ENCODE measurements at regions not wholly inside any gene's neighbourhood (a gene's known extent, or its start where the extent isn't known, plus 50 kb on each side); places are given as distances from the start of the nearest gene placed in this dataset.
"Not testable (repeated sequence)": the region's sequence is repeated elsewhere in the genome, so short reads cannot be mapped to it uniquely, and the experiment has no call there.

DNA sequence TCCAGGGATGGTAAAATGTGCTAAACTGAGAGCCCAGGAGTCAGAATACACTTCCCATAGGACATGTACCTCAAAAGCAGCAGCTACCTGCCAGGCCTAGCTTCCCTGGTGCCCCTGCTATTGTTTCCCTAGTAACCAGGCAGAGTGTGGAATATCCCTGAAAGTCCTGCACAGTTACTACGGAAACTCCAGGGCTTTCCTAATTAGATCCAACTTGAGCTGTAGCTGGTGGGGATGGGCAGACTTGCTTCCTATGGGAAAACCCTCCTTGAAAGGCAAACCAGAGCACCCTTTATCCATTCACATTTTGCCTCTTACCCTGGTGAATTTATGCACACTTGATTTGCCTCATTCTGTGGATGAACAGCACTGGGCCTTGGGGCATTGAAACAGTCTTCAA, 559.9 kb upstream of the PBX1 start:
- DNase-seq (ENCODE audit: low spot score): no peak

DNA sequence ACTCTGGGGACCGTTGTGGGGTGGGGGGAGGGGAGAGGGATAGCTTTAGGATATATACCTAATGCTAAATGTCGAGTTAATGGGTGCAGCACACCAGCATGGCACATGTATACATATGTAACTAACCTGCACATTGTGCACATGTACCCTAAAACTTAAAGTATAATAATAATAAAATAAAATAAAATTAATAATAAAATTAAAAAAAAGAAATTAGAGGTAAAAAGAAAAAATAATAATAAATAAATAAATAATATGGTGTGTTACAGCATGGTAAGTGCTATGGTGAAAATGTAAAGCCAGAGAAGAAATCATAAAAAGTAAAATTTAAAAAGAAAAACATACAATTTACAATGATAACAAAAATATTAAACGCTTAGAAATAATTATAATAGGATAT, 552.8 kb upstream of the PBX1 start:
- not testable (repeated sequence) for DNase-seq (ENCODE audit: low spot score)

DNA sequence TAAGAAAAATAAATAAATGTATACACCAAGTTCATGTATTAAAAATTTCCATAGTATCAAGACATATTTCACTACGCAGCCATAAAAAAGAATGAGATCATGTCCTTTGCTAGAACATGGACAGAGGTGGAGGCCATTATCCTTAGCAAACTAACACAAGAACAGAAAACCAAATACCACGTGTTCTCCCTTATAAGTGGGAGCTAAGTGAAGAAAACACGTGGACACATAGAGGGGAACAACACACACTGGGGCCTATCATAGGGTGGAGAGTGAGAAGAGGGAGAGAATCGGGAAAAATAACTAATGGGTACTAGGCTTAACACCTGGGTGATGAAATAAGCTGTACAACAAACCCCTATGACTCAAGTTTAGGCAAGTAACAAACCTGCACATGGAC, 552.4 kb upstream of the PBX1 start:
- DNase-seq (ENCODE audit: low spot score): no peak

DNA sequence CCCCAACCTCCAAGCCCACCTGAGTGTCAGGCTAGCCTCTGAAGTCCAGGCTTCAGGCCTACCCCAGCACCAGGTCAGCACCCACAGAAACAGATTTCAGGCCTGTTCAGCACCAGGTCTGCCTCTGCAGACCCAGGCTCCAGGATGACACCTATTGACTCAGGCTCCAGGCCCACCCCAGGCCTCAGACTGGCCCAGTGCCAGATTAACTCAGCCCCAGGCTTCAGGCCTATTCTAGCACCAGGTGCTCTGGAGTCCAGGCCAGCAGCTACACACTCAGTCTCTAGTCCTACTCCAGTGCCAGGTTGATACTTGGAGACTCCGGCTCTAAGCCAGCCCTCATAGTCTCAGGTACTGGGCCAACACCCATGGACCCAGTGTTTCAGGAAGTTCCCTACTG, 541.7 kb upstream of the PBX1 start:
- no peak for DNase-seq (ENCODE audit: low spot score)

DNA sequence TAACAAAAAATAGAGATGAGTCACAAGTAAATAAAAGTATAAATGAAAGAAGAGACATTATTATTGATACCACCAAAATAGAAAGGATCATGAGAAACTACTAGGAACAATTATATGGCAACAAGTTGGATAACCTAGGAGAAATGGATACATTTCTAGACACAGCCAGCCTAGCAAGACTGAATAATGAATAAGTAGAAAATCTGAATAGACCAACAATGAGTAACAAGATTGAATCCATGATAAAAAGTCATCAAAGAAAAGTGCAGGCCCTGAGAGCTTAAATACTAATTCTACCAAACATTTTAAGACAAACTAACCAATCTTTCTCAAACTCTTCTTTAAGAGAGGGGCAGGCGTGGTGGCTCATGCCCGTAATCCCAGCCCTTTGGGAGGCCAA, 538.6 kb upstream of the PBX1 start:
- DNase-seq (ENCODE audit: low spot score): no peak

DNA sequence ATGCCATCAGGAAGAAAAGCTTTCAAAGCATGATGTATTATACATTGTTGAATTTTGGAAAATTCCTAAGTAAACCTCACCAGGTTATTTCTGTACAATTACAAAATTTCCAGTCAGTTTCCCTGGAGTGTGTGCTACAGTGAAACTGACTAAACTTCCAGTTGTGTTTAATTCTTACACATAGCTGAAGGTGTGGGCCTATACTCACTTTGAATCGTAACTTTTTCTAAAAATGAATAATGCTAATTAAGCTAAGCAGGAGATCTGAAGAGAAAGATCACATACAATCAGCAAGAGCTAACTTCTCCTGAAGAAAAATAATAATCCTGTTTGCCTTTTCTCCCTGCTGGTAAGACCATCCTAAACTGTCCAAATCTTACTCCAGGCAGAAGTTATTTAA, 537.2 kb upstream of the PBX1 start:
- no peak for DNase-seq (ENCODE audit: low spot score)

DNA sequence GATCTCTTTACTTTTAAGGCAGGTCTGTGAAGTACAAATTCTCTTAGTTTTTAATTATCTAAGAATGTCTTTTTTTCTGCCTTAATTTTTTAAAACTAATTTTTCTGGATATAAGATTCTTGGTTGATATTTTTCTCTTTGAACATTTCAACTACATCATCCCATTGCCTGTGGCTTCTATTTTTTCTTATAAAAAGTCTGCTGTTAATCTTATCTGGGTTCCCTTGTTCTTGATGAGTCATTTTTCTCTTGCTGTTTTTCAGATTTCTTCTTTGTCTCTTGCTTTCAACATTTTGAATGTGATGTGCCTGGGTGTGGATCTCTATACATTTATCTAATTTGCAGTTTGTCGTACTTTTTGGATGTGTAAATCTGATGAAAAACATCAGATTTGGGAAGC, 525.2 kb upstream of the PBX1 start:
- no peak for DNase-seq (ENCODE audit: low spot score)

DNA sequence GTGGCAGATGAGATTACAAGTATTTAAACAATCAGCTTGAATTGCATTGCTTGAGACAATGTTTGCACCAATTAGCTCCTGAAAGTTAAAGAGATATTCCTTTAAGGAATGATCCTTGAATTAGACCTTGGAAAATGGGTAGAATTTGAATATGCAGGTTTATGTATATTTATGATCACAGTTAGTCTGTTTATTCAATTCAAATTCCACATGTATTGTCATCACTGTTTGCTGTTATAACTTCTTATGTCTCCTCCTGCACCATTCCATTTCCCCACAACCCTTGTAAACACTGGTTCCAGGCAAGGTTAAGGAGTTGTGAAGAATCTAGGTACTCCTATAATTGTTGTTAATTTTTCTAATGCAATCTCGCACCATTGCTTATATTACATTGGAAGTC, 518.2 kb upstream of the PBX1 start:
- DNase-seq (ENCODE audit: low spot score): no peak

DNA sequence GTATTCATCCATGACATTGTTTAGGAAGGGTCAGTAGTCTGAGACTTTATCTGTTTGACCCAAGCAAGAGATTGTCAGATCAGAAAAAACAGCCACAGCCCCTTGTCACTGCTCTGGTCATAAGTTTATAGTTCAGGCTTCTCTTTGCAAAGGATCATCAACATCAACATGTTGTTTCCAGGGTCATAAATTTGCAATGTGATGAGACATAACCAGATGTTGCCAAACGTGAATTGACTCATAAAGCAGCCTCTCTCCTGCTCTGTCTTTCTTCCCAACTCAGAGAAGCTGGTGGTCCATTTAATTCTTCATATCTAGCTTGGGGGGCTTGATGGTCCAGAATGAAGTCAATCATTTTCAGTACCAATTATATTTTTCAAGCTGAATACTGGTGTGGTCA, 507.2 kb upstream of the PBX1 start:
- no peak for DNase-seq (ENCODE audit: low spot score)

DNA sequence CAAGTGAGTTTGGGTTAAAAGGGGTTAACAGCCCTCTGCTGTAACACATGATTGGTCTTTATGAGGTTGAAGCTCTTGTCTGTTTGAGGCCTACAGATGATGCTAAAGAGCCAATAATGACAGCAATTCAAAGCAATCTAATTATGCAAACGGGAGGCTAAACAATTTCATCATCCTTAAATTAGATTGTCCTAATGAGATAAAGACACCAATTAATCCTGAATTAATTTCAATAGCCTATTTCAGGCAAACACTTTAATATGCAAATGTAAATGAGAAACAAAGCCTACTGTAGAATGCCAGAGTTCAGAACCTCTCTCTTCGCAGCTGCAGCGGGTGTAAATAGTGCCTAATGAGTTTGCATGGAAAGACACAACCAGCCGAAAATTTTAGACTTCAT, 504.7 kb upstream of the PBX1 start:
- no peak for DNase-seq (ENCODE audit: low spot score)

DNA sequence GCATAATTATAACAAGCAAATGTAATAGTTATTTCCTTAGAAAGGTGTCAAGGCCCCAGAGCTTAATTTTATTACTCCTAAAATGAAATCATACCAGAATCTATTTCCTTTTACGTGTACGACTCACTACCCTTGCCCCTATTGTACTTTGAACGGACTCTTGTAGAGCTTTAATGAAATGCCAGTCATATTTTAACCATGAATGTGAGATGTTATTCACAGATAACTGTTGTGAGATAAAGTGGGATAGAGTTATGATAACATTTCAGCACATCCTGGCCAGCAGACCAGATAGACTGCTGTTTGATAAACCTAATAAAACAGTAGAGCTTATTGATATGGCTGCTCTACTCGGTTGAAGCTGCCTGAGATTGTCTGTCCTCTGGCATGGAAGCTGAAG, 500.8 kb upstream of the PBX1 start:
- no peak for DNase-seq (ENCODE audit: low spot score)

DNA sequence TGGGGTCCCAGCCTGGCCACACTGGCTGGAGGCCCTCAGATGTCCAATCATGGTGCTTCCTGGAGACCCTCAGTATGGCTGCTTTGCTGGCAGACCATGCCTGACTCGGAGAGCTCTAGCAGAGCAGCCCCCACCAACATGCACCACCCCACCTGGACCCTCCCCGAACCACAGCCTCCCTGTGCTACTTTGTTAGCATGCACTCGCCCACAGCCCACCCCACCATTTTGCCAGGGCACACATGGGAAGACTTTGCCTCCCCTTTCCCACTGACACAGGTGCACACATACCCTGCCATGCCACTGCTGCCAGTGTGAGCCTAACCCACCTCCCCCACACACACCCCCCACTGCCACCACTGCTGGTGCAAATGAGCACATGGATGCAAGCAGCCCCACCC, 497.5 kb upstream of the PBX1 start:
- DNase-seq (ENCODE audit: low spot score): no peak

DNA sequence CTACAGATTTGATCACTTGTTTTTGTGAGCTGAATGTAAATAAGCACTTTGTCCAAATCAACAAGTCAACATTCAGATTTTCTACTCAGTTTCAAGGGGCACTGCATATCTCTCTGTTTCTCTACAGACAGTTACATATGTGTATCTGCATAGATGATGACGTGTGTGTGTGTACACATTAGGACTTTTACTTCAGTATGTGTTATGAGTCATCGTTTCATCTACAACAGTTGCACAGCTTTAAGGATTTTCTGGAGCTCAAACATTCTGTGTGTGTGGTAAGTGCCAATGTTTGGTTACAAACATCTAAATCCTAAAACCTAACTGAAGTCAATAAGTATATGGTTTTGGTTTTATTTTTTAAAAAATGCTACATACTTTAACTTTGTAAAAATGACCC, 494.5 kb upstream of the PBX1 start:
- DNase-seq (ENCODE audit: low spot score): no peak

DNA sequence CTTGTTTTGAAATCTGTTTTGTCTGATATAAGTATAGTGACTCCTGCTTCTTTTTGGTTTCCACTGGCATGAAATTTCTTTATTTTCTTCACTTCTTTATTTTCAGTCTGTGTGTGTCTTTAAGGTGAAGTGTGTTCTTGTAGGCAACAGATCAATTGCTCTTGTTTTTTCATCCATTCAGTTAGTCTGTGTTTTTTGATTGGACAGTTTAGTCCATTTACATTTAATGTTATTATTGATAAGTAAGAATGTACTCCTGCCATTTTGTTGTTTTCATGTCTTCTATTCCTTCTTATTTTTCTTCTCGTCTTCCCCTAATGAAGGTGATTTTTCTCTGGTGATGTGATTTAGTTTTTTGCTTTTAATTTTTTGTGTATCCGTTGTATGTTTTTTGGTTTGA, 487.7 kb upstream of the PBX1 start:
- no peak for DNase-seq (ENCODE audit: low spot score)

DNA sequence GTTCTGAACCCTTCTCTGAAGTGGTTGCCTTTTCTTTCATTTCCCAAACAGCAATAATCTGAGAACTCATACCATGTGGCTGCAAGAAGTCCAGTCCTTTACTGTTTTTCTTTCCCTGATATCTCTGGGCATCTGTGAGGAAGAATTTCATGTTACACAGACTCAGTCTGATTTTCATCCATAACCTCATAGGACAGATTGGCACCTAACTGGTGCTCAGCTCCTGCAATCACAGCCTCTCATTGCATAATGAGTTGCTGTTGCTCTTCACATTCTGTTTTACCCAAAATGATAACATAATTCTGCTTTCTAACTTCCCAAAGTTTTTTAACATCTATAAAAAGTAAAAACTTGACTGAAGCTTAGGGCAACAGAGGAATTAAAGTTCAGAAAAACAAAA, 472.2 kb upstream of the PBX1 start:
- no peak for DNase-seq (ENCODE audit: low spot score)

DNA sequence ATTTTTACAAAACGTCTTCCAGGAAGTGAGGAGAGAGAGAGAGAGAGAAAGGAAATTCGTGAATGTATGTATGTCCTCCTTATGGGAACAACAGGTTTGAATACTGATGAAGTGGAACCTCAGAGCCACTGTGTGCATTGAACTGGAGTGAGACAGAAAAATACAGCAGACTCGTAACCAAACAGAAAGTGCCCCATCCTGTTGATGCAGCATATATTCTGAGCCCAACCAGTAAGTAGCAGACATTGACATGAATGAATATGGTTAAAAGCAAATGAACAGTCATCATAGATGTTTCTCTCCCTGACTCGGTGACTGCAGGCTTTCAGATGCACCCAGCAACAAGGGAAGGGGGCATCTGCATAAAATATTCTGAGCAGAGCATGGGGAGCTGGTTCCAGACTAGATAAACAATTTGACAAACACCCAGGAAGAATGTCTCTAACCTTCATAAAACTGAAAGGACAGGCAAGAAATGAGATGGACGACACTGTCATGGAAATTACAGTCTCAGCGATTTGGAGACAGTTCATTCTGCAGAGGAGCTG, 471.0 kb upstream of the PBX1 start:
- DNase-seq (ENCODE audit: low spot score): no peak

DNA sequence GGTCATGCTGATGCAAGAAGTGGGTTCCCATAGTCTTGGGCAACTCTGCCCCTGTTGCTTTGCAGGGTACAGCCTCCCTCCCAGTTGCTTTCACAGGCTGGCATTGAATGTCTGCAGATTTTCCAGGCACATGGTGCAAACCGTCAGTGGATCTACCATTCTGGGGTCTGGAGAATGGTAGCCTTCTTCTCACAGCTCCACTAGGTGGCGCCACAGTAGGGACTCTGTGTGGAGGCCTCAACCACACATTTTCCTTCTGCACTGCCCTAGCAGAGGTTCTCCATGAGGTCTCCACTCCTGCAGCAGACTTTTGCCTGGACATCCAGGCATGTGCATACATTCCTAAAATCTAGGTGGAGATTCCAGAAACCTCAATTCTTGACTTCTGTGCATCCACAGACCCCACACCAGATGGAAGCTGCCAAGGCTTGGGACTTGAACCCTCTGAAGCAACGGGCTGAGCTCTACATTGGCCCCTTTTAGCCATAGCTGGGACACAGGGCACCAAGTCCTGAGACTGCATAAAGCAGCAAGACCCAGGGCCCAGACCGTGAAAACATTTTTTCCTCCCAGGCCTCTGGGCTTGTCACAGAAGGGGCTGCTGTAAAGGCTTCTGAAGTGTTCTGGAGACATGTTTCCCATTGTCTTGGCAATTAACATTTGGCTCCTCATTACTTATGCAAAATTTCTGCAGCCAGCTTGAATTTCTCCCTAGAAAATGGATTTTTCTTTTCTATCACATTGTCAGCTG, 466.2 kb upstream of the PBX1 start:
- DNase-seq (ENCODE audit: low spot score): no peak

DNA sequence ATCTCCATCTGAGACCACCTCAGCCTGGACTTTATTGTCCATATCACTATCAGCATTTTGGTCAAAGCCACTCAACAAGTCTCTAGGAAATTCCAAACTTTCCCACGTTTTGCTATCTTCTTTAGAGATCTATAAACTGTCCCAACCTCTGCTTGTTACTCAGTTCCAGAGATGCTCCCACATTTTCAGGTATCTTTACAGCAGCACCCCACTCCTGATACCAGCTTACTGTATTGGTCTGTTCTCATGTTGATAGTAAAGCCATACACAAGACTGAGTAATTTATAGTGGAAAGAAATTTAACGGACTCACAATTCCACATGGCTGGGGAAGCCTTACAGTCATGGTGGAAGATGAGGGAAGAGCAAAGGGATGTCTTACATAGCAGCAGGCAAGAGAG, 465.4 kb upstream of the PBX1 start:
- DNase-seq (ENCODE audit: low spot score): no peak

DNA sequence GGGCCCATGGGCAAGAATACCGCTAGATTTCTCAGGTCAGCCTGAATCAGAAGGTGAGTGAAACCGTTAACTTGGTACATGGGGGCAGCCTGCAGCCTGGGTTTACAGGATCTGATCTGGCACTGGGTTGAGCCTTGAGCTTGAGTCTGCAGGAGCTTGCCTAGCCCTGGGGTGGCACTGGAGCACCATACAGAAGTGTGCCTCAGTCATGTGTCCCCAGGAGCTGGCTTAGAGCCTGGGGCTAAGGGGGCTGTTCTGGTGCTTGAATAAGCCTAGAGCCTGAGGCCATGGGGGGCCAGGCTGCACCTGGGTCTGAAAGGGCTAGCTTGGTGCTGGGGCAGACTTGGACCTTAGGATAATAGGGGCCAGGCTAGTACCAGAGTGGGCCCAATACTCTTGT, 457.2 kb upstream of the PBX1 start:
- DNase-seq (ENCODE audit: low spot score): no peak

DNA sequence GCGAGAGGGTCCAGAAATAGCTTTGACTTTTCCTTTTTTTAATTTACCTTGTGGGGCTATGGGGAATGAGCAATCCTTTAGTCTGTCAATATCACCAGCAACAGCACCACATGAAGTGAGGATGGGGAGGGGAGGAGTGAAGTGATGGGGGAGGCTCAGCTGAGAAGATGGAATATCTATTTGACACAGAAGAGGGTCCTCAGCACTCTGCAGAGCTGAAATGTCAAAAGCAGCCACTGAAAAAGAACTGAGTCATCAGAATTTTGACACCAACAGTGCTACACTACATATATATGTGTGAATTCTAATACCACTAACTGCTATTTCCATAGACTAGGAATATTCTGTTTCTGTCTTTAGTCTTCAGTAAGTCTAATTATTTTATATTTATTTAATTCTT, 427.0 kb upstream of the PBX1 start:
- DNase-seq (ENCODE audit: low spot score): no peak

DNA sequence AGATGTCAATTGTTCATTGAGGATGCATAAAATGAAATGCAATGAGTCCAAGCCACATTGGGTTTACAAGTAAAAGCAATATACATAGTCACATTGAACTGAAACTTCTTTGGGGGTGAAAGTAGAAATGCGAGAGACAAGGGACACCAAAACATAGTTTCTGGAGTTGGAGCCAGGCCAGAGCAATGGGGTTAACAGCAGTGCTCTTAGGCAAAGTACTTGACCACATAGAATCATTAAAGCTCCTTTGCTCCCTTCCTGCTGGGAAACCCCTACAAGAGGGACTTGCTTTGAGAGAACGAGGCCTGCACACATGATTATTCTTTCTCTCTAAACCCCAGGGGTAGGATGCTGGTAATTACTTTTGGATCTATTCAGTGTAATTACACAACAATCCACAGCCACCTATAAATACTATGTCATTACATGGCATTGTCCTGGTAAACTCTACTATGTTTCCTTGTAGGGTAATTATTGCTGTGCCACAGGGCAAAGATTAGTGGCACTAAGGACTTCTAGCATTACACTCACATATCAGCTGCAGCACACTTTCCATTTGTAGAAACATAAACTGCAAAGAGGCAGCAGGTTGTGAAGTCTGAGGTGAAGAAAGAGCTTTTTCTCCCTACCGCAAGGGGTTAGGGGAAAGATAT, 421.6 kb upstream of the PBX1 start:
- no peak for DNase-seq (ENCODE audit: low spot score)

DNA sequence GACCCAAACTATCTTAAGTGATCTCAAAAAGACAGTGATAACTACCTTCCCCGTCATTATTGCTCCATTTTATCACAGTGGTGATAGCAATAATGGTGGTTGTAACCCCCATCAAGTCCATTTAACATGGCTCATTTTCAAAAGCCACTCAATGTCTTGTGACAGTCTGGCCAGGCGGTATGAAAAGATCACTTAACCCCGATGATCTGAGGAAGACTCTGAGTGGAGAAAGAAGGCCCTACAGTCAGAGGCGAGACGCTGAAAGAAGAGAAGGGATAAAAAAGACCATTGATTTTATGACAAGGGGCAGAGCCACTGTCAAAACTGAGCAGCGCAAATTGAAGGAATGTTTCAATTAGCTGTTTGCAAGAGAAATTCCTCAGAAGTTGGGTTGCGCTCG, 417.2 kb upstream of the PBX1 start:
- DNase-seq (ENCODE audit: low spot score): no peak

DNA sequence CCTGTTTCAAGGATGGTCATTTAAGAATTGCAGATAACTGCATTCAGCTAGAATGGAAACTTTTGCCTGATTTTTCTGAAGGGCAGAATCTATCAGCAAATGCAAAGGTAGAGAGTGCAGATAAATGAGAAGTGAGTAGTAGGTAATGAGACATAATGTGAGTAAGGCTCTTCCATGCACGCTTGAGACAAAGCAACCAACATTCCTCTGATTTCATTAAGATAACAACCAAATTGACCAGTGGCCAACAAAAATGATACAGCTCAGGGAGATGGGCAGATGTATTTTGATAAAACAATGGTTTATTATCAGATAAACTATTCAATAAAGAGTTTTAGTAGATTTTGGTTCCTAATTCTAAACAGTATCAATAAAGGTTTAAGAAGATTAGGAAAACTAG, 404.4 kb upstream of the PBX1 start:
- DNase-seq (ENCODE audit: low spot score): no peak

DNA sequence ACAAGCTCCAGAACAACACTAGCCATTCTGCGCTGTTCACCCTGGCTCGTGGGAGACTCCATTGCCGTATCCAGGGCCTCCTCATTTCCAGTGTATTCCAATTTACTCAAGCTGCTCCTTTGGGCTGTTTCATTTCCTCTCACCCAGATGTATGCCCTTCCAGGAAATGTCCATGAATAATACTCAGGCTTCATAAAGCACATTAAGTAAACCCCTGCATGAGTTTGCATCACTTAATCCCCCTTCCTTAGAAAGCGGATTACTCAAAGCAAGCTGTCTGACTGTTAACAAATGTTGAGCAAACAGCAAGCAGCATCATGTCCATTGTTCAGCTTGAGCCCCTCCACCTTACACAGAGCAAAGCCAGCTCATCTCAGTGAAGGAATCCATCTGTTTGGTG, 403.6 kb upstream of the PBX1 start:
- DNase-seq (ENCODE audit: low spot score): no peak

All from globus pallidus (tissue), 1 donor.